IMR-90 (cell line): ENCODE measurements at regions not wholly inside any gene's neighbourhood (a gene's known extent, or its start where the extent isn't known, plus 50 kb on each side); places are given as distances from the start of the nearest gene placed in this dataset.

Experiments
- ATAC-seq: fragments of 200-7000 bp; cut with Tn5 transposase; 2 replicates; pipeline ENCODE4 v1.9.1; 2020; ENCODE audit warnings: low read depth, mild to moderate bottlenecking, moderate library complexity
- BruUV-seq: library from RNA; stranded (reverse); fragments of 400-500 nt; replicated peaks from 2 replicates; lab custom pipeline; 2021; lab: Mats Ljungman, UMichigan
- CTCF ChIA-PET: fragments of 300-600 bp; formaldehyde crosslinking; extraction: SDS; loops from one replicate; lab custom pipeline; 2021; ENCODE audit warnings: antibody characterized with exemption; lab: Yijun Ruan, JAX
- POLR2A ChIA-PET: fragments of 300-600 bp; sonication (Branson Sonifier 250); formaldehyde crosslinking; loops from one replicate; lab custom pipeline; 2022; ENCODE audit warnings: antibody characterized with exemption; ENCODE audit not compliant: unreplicated experiment; lab: Charles Lee
- DNase-seq: peaks from one replicate; pipeline ENCODE4 v3.0.0; 2013
- H2AFZ ChIP-seq: replicated peaks from 2 replicates; pipeline ENCODE3; 2013; ENCODE audit warnings: low read length, mild to moderate bottlenecking; ENCODE audit not compliant: poor library complexity
- H2AK5ac ChIP-seq: 2 replicates; pipeline ENCODE4 v1.6.1; 2013; ENCODE audit warnings: low read depth, low read length, inconsistent platforms
- H2AK9ac ChIP-seq: replicated peaks from 2 replicates; pipeline ENCODE3; 2013; ENCODE audit warnings: mild to moderate bottlenecking, low read depth, low read length, moderate library complexity; ENCODE audit not compliant: poor library complexity
- H2BK120ac ChIP-seq: 2 replicates; pipeline ENCODE4 v1.6.1; 2013; ENCODE audit warnings: low read depth, low read length, inconsistent platforms
- H2BK15ac ChIP-seq: 3 replicates; pipeline ENCODE4 v1.6.1; 2013; ENCODE audit warnings: low read depth, low read length, inconsistent platforms
- H2BK20ac ChIP-seq: 2 replicates; pipeline ENCODE4 v1.6.1; 2013; ENCODE audit warnings: low read depth, mild to moderate bottlenecking, inconsistent platforms, low read length, moderate library complexity
- H2BK5ac ChIP-seq: 2 replicates; pipeline ENCODE4 v1.6.1; 2013; ENCODE audit warnings: mild to moderate bottlenecking, low read depth, low read length, inconsistent platforms; ENCODE audit not compliant: poor library complexity, severe bottlenecking
- H3K14ac ChIP-seq: replicated peaks from 2 replicates; pipeline ENCODE4 v1.6.1; 2013; ENCODE audit warnings: low read depth, low read length, inconsistent platforms
- H3K18ac ChIP-seq: 2 replicates; pipeline ENCODE4 v1.6.1; 2013; ENCODE audit warnings: low read depth, low read length, control low read depth
- H3K23ac ChIP-seq: 2 replicates; pipeline ENCODE4 v1.6.1; 2013; ENCODE audit warnings: low read depth, low read length, inconsistent platforms
- H3K27ac ChIP-seq: 2 replicates; pipeline ENCODE4 v1.5.1; 2013; ENCODE audit warnings: mild to moderate bottlenecking, control low read depth, low read length; ENCODE audit not compliant: insufficient read depth
- H3K27me3 ChIP-seq: 2 replicates; pipeline ENCODE4 v1.6.1; 2013; ENCODE audit warnings: low read length; ENCODE audit not compliant: control insufficient read depth, insufficient read depth
- H3K36me3 ChIP-seq: 2 replicates; pipeline ENCODE4 v1.6.1; 2013; ENCODE audit warnings: low read length, mixed read lengths; ENCODE audit not compliant: control insufficient read depth, insufficient read depth
- H3K4ac ChIP-seq: 2 replicates; pipeline ENCODE4 v1.6.1; 2013; ENCODE audit warnings: low read depth, low read length, inconsistent platforms
- H3K4me1 ChIP-seq: 2 replicates; pipeline ENCODE4 v1.6.1; 2013; ENCODE audit warnings: low read length, mixed read lengths; ENCODE audit not compliant: control insufficient read depth, insufficient read depth
- H3K4me2 ChIP-seq: 2 replicates; pipeline ENCODE4 v1.6.1; 2013; ENCODE audit warnings: low read depth, mild to moderate bottlenecking, control low read depth, low read length, moderate library complexity
- H3K4me3 ChIP-seq: 2 replicates; pipeline ENCODE4 v1.5.1; 2013; ENCODE audit warnings: low read depth, mild to moderate bottlenecking, control low read depth, low read length, moderate library complexity; ENCODE audit not compliant: insufficient read depth
- H3K56ac ChIP-seq: 2 replicates; pipeline ENCODE4 v1.6.1; 2013; ENCODE audit warnings: low read length, inconsistent platforms; ENCODE audit not compliant: insufficient read depth; ENCODE audit errors: extremely low read depth
- H3K79me1 ChIP-seq, 2 experiments: 2 replicates each; pipeline ENCODE4 v1.6.1; 2013; ENCODE audit warnings: low read length in 2 of 2, inconsistent platforms in 1 of 2, low read depth in 1 of 2
- H3K9ac ChIP-seq: 2 replicates; pipeline ENCODE4 v1.6.1; 2013; ENCODE audit warnings: low read depth, low read length, control low read depth
- H3K9me1 ChIP-seq: 2 replicates; pipeline ENCODE4 v1.6.1; 2013; ENCODE audit warnings: low read length, inconsistent platforms; ENCODE audit not compliant: insufficient read depth
- H3K9me3 ChIP-seq: 2 replicates; pipeline ENCODE4 v1.6.1; 2013; ENCODE audit warnings: low read length; ENCODE audit not compliant: control insufficient read depth, insufficient read depth
- H4K20me1 ChIP-seq: 2 replicates; pipeline ENCODE4 v1.6.1; 2013; ENCODE audit warnings: low read length, inconsistent platforms; ENCODE audit not compliant: insufficient read depth
- H4K5ac ChIP-seq: 2 replicates; pipeline ENCODE4 v1.6.1; 2013; ENCODE audit warnings: mild to moderate bottlenecking, low read depth, low read length, control low read depth
- H4K8ac ChIP-seq, 2 experiments: 2 replicates each; pipeline ENCODE4 v1.6.1; 2013; ENCODE audit warnings: low read depth in 2 of 2, low read length in 2 of 2, control low read depth in 1 of 2, inconsistent platforms in 1 of 2
- H4K91ac ChIP-seq: 2 replicates; pipeline ENCODE4 v1.6.1; 2013; ENCODE audit warnings: low read depth, low read length, inconsistent platforms; ENCODE audit not compliant: insufficient read depth
- CTCF ChIP-seq: conservative IDR thresholded peaks from 2 replicates; pipeline ENCODE4 v1.5.1; 2012; ENCODE audit warnings: mild to moderate bottlenecking, low read depth, low read length, improper control_type of control experiment
- ELK1 ChIP-seq: fragments of 150-350 bp; IDR thresholded peaks from 2 replicates; pipeline ENCODE4 v1.6.1; 2016; ENCODE audit warnings: low read depth, mild to moderate bottlenecking, low read length, moderate library complexity, borderline replicate concordance
- MAFK ChIP-seq: IDR thresholded peaks from 2 replicates; pipeline ENCODE4 v1.6.1; 2012; ENCODE audit warnings: low read depth, low read length, improper control_type of control experiment
- NFE2L2 ChIP-seq: fragments of 150-350 bp; IDR thresholded peaks from 2 replicates; pipeline ENCODE4 v1.6.1; 2016; ENCODE audit warnings: low read depth, mild to moderate bottlenecking, low read length
- RAD21 ChIP-seq: IDR thresholded peaks from 2 replicates; pipeline ENCODE4 v1.6.1; 2012; ENCODE audit warnings: low read length, improper control_type of control experiment
- USF2 ChIP-seq: fragments of 150-350 bp; IDR thresholded peaks from 2 replicates; pipeline ENCODE4 v1.6.1; 2017; ENCODE audit warnings: mild to moderate bottlenecking, antibody characterized with exemption, low read length, low read depth
- WGBS, 2 experiments: methylation state at CpG; one replicate each; pipeline versions ENCODE4 v1.1.5 to v1.1.7; 2013; ENCODE audit warnings: missing lambda C conversion rate in 2 of 2; ENCODE audit not compliant: insufficient read length in 1 of 2; ENCODE audit errors: extremely low coverage in 2 of 2; 5-methylcytosine and 5-hydroxymethylcytosine counted together
- dilution Hi-C: fragments of 300-500 bp; cut with HindIII; formaldehyde crosslinking; loops from one replicate; pipeline ENCODE4 v1.14.3; 2018; ENCODE audit warnings: low sequenced_read_pairs; ENCODE audit not compliant: unreplicated experiment
- in situ Hi-C: fragments of 300-500 bp; cut with MboI; formaldehyde crosslinking; loops from 3 replicates; pipeline ENCODE4 v1.14.3; 2019; ENCODE audit warnings: low sequenced_read_pairs, inconsistent platforms, mixed read lengths
- intact Hi-C: fragments of 100-400 bp; cut with micrococcal nuclease; formaldehyde crosslinking; loops from 2 replicates; pipeline ENCODE4 v1.10.0; 2022

- H3K9me3 ChIP-seq, result no peaks in the 10 kb centered on the region
- H2AK5ac ChIP-seq, result peak overlapping the region; percentile 3
- no peak overlapping the region for H4K5ac ChIP-seq
- DNase-seq (peak; percentile 75), ATAC-seq (peak; percentile 63)
- peak overlapping the region; percentile 74 for H2AFZ ChIP-seq
- H3K27ac ChIP-seq, result no peak overlapping the region
- no peak overlapping the region for H3K9ac ChIP-seq
- H3K23ac ChIP-seq, result no peak overlapping the region
- WGBS, 2 experiments, result no CpG with 5 or more reads among the region's 5 CpGs
- no peak for TF ChIP-seq ELK1
- TF ChIP-seq MAFK, result no peak
- no peak for TF ChIP-seq CTCF
- TF ChIP-seq RAD21, result no peak
- TF ChIP-seq USF2, result no peak
- TF ChIP-seq NFE2L2, result no peak
- no peak overlapping the region for H3K4me3 ChIP-seq
- ChIA-PET CTCF (interaction anchor here (0.5 to 1.3 kb wide), 4 partner anchors 11 to 251 kb away, joined by 3 to 5 read pairs (median 3); no protein-coding TSS in a partner anchor), POLR2A (no interaction called here)
- dilution Hi-C loops, result no loop called here
- peak overlapping the region; percentile 25; the same call in 1 of the 2 replicates for H3K4ac ChIP-seq
- no peaks in the 10 kb centered on the region for H4K20me1 ChIP-seq
- 0 out of 2 replicates have a peak, but pooled peaks cover 3% of the 10 kb centered on the region for H3K9me1 ChIP-seq
- peak overlapping the region; percentile 58; the same call in 1 of the 2 replicates for H2BK120ac ChIP-seq
- H2BK5ac ChIP-seq, result no peak overlapping the region
- no peak overlapping the region for H3K18ac ChIP-seq
- no peak overlapping the region for H3K4me2 ChIP-seq
- intact Hi-C loops, result no loop called here
- no peaks in the 10 kb centered on the region for H3K79me1 ChIP-seq
- peak overlapping the region in 1 of 2 experiments; percentile 62; a peak in 2 of 4 replicates for H4K8ac ChIP-seq
- peak overlapping the region; percentile 38; the same call in 1 of the 2 replicates for H4K91ac ChIP-seq
- no peak overlapping the region for H2AK9ac ChIP-seq
- peak overlapping the region; percentile 65 for H3K14ac ChIP-seq
- H3K56ac ChIP-seq, result no peak overlapping the region
- BruUV-seq, result no TSS peak
- H2BK20ac ChIP-seq, result 0 out of 2 replicates have a peak overlapping the region, but pooled peaks have one; percentile 9
- H3K27me3 ChIP-seq, result no peaks in the 10 kb centered on the region
- in situ Hi-C loops, result no loop called here
- no peak overlapping the region for H2BK15ac ChIP-seq
- peaks cover 3% of the 10 kb centered on the region for H3K4me1 ChIP-seq
- no peaks in the 10 kb centered on the region for H3K36me3 ChIP-seq
Measured at GRCh38 chr5:56737002-56737621, 78.2 kb upstream of the MAP3K1 start.
